ENCODE measurements at regions not wholly inside any gene's neighbourhood (a gene's known extent, or its start where the extent isn't known, plus 50 kb on each side); places are given as distances from the start of the nearest gene placed in this dataset.

GRCh38 chr11:95547186-95547585 lies 242.4 kb downstream of the FAM76B start:
- DNase-seq (ENCODE audit: low read depth): no peak

- no peak for DNase-seq (ENCODE audit: low read depth)
These were observed 244.3 kb downstream of the FAM76B start for GRCh38 chr11:95545116-95545875.

- no peak for DNase-seq (ENCODE audit: low read depth)
These were observed 245.3 kb downstream of the FAM76B start for GRCh38 chr11:95544095-95544856.

- no peak for DNase-seq (ENCODE audit: low read depth)
These were observed 246.6 kb downstream of the FAM76B start for GRCh38 chr11:95542868-95543551.

GRCh38 chr11:95541715-95542114 lies 247.9 kb downstream of the FAM76B start:
- DNase-seq (ENCODE audit: low read depth): no peak

GRCh38 chr11:95536047-95536690 lies 253.4 kb downstream of the FAM76B start:
- no peak for DNase-seq (ENCODE audit: low read depth)

GRCh38 chr11:95534809-95535208 lies 254.8 kb downstream of the FAM76B start:
- no peak for DNase-seq (ENCODE audit: low read depth)

GRCh38 chr11:95534226-95534625 lies 255.4 kb downstream of the FAM76B start:
- no peak for DNase-seq (ENCODE audit: low read depth)

GRCh38 chr11:95531116-95531515 lies 258.5 kb downstream of the FAM76B start:
- no peak for DNase-seq (ENCODE audit: low read depth)

GRCh38 chr11:95524314-95525036 lies 265.1 kb downstream of the FAM76B start:
- DNase-seq (ENCODE audit: low read depth): no peak

- DNase-seq (ENCODE audit: low read depth): no peak
These were observed 266.7 kb downstream of the FAM76B start for GRCh38 chr11:95522874-95523273.

- DNase-seq (ENCODE audit: low read depth): no peak
These were observed 267.7 kb downstream of the FAM76B start for GRCh38 chr11:95521862-95522261.

- DNase-seq (ENCODE audit: low read depth): no peak
These were observed 268.4 kb downstream of the FAM76B start for GRCh38 chr11:95521133-95521542.

- no peak for DNase-seq (ENCODE audit: low read depth)
These were observed 269.0 kb downstream of the FAM76B start for GRCh38 chr11:95520369-95521132.

- DNase-seq (ENCODE audit: low read depth): no peak
These were observed 269.7 kb downstream of the FAM76B start for GRCh38 chr11:95519912-95520311.

GRCh38 chr11:95517453-95517852 lies 272.1 kb downstream of the FAM76B start:
- no peak for DNase-seq (ENCODE audit: low read depth)

GRCh38 chr11:95516786-95517185 lies 272.8 kb downstream of the FAM76B start:
- DNase-seq (ENCODE audit: low read depth): no peak

- no peak for DNase-seq (ENCODE audit: low read depth)
These were observed 273.4 kb downstream of the FAM76B start for GRCh38 chr11:95516175-95516574.

GRCh38 chr11:95515371-95515770 lies 274.2 kb downstream of the FAM76B start:
- DNase-seq (ENCODE audit: low read depth): no peak

GRCh38 chr11:95514416-95515110 lies 275.0 kb downstream of the FAM76B start:
- no peak for DNase-seq (ENCODE audit: low read depth)
